Kidney epithelial cell (primary cell): ENCODE measurements at regions not wholly inside any gene's neighbourhood (a gene's known extent, or its start where the extent isn't known, plus 50 kb on each side); places are given as distances from the start of the nearest gene placed in this dataset.

Experiments used
- DNase-seq: peaks from one replicate; pipeline ENCODE4 v3.0.0-alpha.2; 2010; ENCODE audit warnings: low read depth
- H3K27me3 ChIP-seq: 2 replicates; pipeline ENCODE4 v1.6.0; 2011; ENCODE audit warnings: low read length; ENCODE audit not compliant: control insufficient read depth, insufficient read depth
- H3K36me3 ChIP-seq: 2 replicates; pipeline ENCODE4 v1.5.1; 2011; ENCODE audit warnings: low read length; ENCODE audit not compliant: control insufficient read depth, insufficient read depth
- H3K4me3 ChIP-seq: 2 replicates; pipeline ENCODE4 v1.5.1; 2011; ENCODE audit warnings: low read depth, mild to moderate bottlenecking, control low read depth, low read length
- TF ChIP-seq, protein P1 (sequence below): IDR thresholded peaks from 2 replicates; pipeline ENCODE4 v1.5.1; 2011; ENCODE audit warnings: mild to moderate bottlenecking, moderate library complexity, low read length, control low read depth, inconsistent platforms; ENCODE audit not compliant: insufficient read depth, poor library complexity, severe bottlenecking

DNA sequence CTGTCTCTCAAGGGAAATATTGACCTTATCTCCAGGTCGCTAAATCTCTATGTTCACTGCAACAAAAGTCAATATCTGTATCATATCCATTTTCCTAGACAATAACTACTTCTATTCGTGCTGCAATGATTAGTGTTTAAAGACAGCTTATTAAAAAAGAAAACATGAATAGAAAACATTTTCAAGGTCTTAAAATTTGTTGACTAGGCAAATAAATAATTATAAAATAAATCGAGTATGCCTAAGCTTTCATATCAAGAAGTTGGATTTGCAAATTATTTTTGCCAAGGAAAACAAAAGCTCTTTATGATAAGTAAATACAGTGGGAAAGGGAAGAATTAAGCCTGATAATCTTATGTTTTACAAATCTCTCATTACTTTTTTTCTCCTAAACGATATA lies 428.5 kb downstream of the NUP35 start:
- no peaks in the 10 kb centered on the region for H3K36me3 ChIP-seq
- H3K27me3 ChIP-seq = no peaks in the 10 kb centered on the region
- H3K4me3 ChIP-seq = no peak overlapping the region
- TF ChIP-seq, protein P1, sequence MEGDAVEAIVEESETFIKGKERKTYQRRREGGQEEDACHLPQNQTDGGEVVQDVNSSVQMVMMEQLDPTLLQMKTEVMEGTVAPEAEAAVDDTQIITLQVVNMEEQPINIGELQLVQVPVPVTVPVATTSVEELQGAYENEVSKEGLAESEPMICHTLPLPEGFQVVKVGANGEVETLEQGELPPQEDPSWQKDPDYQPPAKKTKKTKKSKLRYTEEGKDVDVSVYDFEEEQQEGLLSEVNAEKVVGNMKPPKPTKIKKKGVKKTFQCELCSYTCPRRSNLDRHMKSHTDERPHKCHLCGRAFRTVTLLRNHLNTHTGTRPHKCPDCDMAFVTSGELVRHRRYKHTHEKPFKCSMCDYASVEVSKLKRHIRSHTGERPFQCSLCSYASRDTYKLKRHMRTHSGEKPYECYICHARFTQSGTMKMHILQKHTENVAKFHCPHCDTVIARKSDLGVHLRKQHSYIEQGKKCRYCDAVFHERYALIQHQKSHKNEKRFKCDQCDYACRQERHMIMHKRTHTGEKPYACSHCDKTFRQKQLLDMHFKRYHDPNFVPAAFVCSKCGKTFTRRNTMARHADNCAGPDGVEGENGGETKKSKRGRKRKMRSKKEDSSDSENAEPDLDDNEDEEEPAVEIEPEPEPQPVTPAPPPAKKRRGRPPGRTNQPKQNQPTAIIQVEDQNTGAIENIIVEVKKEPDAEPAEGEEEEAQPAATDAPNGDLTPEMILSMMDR = no peak
- DNase-seq = no peak

GRCh38 chr2:183564726-183565125 lies 440.5 kb downstream of the NUP35 start:
- TF ChIP-seq, protein P1 = no peak
- Histone ChIP-seq H3K36me3 (no peaks in the 10 kb centered on the region), H3K4me3 (no peak overlapping the region), H3K27me3 (no peaks in the 10 kb centered on the region)
- no peak for DNase-seq

DNA sequence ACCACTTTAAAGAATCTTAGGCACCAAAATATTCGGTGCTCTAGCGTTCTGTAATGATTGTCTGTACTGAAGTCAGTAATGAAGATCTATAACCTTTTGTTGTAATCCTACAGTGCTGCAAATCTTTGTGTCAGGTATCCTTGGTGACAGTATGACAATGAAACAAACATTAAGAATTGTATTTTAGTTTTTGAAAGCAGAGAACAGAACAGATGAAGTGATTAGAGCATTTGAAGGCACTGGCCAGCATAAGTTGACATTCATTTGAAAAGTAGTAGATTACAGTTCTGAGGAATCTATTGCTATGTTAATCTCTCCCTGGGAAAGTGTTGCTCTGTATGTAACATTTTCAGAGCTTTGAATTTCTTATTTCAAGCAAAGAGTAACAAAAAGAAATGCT lies 451.2 kb downstream of the NUP35 start:
- no peaks in the 10 kb centered on the region for H3K27me3 ChIP-seq
- no peak overlapping the region for H3K4me3 ChIP-seq
- DNase-seq = no peak
- no peaks in the 10 kb centered on the region for H3K36me3 ChIP-seq
- TF ChIP-seq, protein P1 = no peak

DNA sequence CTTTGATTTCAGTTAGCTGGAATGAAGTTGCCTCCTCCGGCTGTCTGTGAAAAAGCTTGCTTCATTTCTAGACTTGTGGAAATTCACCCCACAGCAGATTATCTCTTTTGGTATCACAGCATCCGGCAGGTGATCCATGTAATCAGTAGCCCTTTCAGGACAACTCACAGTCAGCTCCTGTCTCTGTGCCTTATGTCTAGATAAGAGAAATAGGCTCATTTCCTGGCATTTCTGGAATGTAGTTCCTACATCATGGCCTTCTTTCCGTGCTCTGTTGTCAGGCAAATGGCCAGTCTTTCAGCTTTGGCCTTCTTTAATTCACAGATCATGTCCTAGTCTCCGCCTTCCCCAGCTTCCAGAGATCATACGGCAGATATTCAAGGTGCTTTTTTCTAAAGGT lies 455.4 kb downstream of the NUP35 start:
- no peak for DNase-seq
- H3K36me3 ChIP-seq = no peaks in the 10 kb centered on the region
- no peak overlapping the region for H3K4me3 ChIP-seq
- TF ChIP-seq, protein P1 = no peak
- no peaks in the 10 kb centered on the region for H3K27me3 ChIP-seq

- DNase-seq = no peak
- H3K4me3 ChIP-seq = no peak overlapping the region
- no peaks in the 10 kb centered on the region for H3K36me3 ChIP-seq
- no peaks in the 10 kb centered on the region for H3K27me3 ChIP-seq
- TF ChIP-seq, protein P1 = no peak
Observed at GRCh38 chr2:183592271-183592670, 468.0 kb downstream of the NUP35 start.

- no peaks in the 10 kb centered on the region for H3K27me3 ChIP-seq
- TF ChIP-seq, protein P1 = no peak
- no peak for DNase-seq
- no peaks in the 10 kb centered on the region for H3K36me3 ChIP-seq
- H3K4me3 ChIP-seq = no peak overlapping the region
Observed at GRCh38 chr2:183594150-183594549, 469.9 kb downstream of the NUP35 start.
